ENCODE measurements at regions not wholly inside any gene's neighbourhood (a gene's known extent, or its start where the extent isn't known, plus 50 kb on each side); places are given as distances from the start of the nearest gene placed in this dataset.

- TF ChIP-seq CTCF (IDR thresholded peaks at IDR 0.05): no peak
- TF ChIP-seq POLR2AphosphoS5 (IDR thresholded peaks at IDR 0.05): no peak
- TF ChIP-seq POLR2A (IDR thresholded peaks at IDR 0.05): no peak
- intact Hi-C loops (cut with DNase I): no loop called here
- H3K27me3 ChIP-seq (replicated peaks; ENCODE audit: insufficient read depth): no peaks in the 10 kb centered on the region
- 76% methylated on average over 20 of the region's 20 CpGs for WGBS
- no peak for DNase-seq (ENCODE audit: low spot score)
- no peak overlapping the region for H3K4me3 ChIP-seq
- H3K9me3 ChIP-seq: no peaks in the 10 kb centered on the region
- no peaks in the 10 kb centered on the region for H3K4me1 ChIP-seq (replicated peaks)
- H3K27ac ChIP-seq: no peak overlapping the region
- H3K36me3 ChIP-seq: no peaks in the 10 kb centered on the region
Observed at GRCh38 chr10:71040846-71041605, 152.7 kb upstream of the PCBD1 start.

GRCh38 chr10:71042216-71042615 is 153.9 kb upstream of the PCBD1 start:
- Histone ChIP-seq H3K4me1 (replicated peaks) (no peaks in the 10 kb centered on the region), H3K27ac (no peak overlapping the region), H3K36me3 (no peaks in the 10 kb centered on the region), H3K9me3 (no peaks in the 10 kb centered on the region), H3K4me3 (no peak overlapping the region), H3K27me3 (replicated peaks; ENCODE audit: insufficient read depth) (no peaks in the 10 kb centered on the region)
- 75% methylated on average over 4 of the region's 4 CpGs for WGBS
- intact Hi-C loops (cut with DNase I): no loop called here
- DNase-seq (ENCODE audit: low spot score): no peak
- no peak for TF ChIP-seq POLR2AphosphoS5 (IDR thresholded peaks at IDR 0.05)
- no peak for TF ChIP-seq CTCF (IDR thresholded peaks at IDR 0.05)
- TF ChIP-seq POLR2A (IDR thresholded peaks at IDR 0.05): no peak

- intact Hi-C loops (cut with DNase I): no loop called here
- H3K27me3 ChIP-seq (replicated peaks; ENCODE audit: insufficient read depth): no peaks in the 10 kb centered on the region
- no peaks in the 10 kb centered on the region for H3K36me3 ChIP-seq
- no peak overlapping the region for H3K4me3 ChIP-seq
- H3K27ac ChIP-seq: no peak overlapping the region
- DNase-seq (ENCODE audit: low spot score): no peak
- no peak for TF ChIP-seq POLR2AphosphoS5 (IDR thresholded peaks at IDR 0.05)
- no peak for TF ChIP-seq CTCF (IDR thresholded peaks at IDR 0.05)
- no peak for TF ChIP-seq POLR2A (IDR thresholded peaks at IDR 0.05)
- 89% methylated on average over 5 of the region's 5 CpGs for WGBS
- H3K9me3 ChIP-seq: no peaks in the 10 kb centered on the region
- H3K4me1 ChIP-seq (replicated peaks): no peaks in the 10 kb centered on the region
Observed at GRCh38 chr10:71042699-71043098, 154.3 kb upstream of the PCBD1 start.

GRCh38 chr10:71043858-71044257 is 155.5 kb upstream of the PCBD1 start:
- no peak overlapping the region for H3K4me3 ChIP-seq
- H3K9me3 ChIP-seq: no peaks in the 10 kb centered on the region
- no peaks in the 10 kb centered on the region for H3K36me3 ChIP-seq
- DNase-seq (ENCODE audit: low spot score): no peak
- TF ChIP-seq CTCF (IDR thresholded peaks at IDR 0.05) (no peak), POLR2AphosphoS5 (IDR thresholded peaks at IDR 0.05) (no peak), POLR2A (IDR thresholded peaks at IDR 0.05) (no peak)
- intact Hi-C loops (cut with DNase I): no loop called here
- H3K27me3 ChIP-seq (replicated peaks; ENCODE audit: insufficient read depth): no peaks in the 10 kb centered on the region
- no peaks in the 10 kb centered on the region for H3K4me1 ChIP-seq (replicated peaks)
- no peak overlapping the region for H3K27ac ChIP-seq
- WGBS: 90% methylated on average over 4 of the region's 4 CpGs

GRCh38 chr10:71044720-71045119 is 156.4 kb upstream of the PCBD1 start:
- H3K4me1 ChIP-seq (replicated peaks): no peaks in the 10 kb centered on the region
- H3K27ac ChIP-seq: no peak overlapping the region
- H3K4me3 ChIP-seq: no peak overlapping the region
- 91% methylated on average over 7 of the region's 7 CpGs for WGBS
- TF ChIP-seq CTCF (IDR thresholded peaks at IDR 0.05): no peak
- TF ChIP-seq POLR2A (IDR thresholded peaks at IDR 0.05): no peak
- TF ChIP-seq POLR2AphosphoS5 (IDR thresholded peaks at IDR 0.05): no peak
- H3K9me3 ChIP-seq: no peaks in the 10 kb centered on the region
- no peak for DNase-seq (ENCODE audit: low spot score)
- H3K27me3 ChIP-seq (replicated peaks; ENCODE audit: insufficient read depth): no peaks in the 10 kb centered on the region
- intact Hi-C loops (cut with DNase I): no loop called here
- no peaks in the 10 kb centered on the region for H3K36me3 ChIP-seq
